IPS DF 19.7 (cell line): ENCODE measurements at regions not wholly inside any gene's neighbourhood (a gene's known extent, or its start where the extent isn't known, plus 50 kb on each side); places are given as distances from the start of the nearest gene placed in this dataset.
"Not testable (repeated sequence)": the region's sequence is repeated elsewhere in the genome, so short reads cannot be mapped to it uniquely, and the experiment has no call there.

ENCODE experiments used
- DNase-seq: peaks from one replicate; pipeline ENCODE4 v3.0.0-alpha.2; 2013; ENCODE audit warnings: low read depth, low spot score

- peak; percentile 9 for DNase-seq
These were observed 970.9 kb downstream of the TBC1D32 start for GRCh38 chr6:120363429-120363828.

DNA sequence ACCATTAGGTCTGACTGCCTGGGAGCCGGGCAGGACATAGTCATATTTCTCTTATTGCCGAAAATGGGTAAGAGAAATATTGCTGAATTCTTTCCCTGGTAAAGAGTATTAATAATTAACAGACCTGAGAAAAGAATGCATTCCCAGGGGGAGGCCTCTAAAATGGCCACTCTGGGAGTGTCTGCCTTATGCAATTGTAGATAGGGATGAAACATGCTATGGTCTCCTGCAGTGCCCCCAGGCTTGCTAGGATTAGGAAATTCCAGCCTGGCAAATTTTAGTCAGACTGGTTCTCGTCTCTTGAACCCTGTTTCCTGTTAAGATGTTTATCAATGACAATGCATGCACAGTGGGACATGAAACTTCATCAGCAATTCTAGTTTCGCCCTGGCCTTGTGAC is 975.7 kb downstream of the TBC1D32 start:
- not testable (repeated sequence) for DNase-seq

DNA sequence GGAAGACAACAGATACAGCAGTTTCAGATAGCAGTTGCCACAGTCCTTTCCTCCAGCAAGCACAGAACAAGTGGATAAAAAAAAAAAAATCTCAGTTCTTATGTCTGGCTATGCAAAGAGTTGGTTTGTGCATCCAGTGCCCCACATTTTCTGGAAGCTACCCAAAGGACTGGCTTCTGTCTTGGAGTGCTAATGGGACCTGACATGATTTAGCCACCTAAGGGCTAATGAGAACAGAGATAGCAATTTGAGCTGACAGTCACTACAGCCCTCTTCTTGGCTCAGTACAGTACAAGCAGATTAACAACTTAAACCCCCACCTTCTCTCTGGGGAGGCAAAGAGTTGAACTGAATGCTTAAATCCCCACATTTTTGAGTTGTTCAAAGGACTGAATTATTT is 976.8 kb downstream of the TBC1D32 start:
- no peak for DNase-seq

DNA sequence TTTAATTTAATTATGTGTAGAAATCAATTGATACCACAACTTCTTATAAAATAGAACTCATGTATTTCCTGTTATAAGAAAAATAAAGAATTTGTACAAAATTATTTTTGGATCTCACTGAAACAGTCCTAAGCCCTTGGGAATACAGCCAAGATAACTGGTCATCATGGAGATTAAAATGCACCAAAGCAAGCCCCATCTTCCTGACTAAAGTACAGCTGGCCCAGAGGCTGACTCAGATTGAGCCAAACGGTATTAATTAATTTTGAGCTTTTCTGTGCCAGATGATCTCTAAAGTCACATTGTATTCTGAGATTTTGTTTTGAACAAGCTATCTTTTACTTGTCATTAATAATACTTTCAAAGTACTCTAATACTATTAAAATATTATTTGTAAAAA is 978.5 kb downstream of the TBC1D32 start:
- DNase-seq: no peak

- DNase-seq: no peak
These were observed 979.7 kb downstream of the TBC1D32 start for GRCh38 chr6:120354452-120355098.

- no peak for DNase-seq
These were observed 981.8 kb downstream of the TBC1D32 start for GRCh38 chr6:120352491-120352890.

GRCh38 chr6:120348926-120349325 is 985.4 kb downstream of the TBC1D32 start:
- DNase-seq: no peak

DNA sequence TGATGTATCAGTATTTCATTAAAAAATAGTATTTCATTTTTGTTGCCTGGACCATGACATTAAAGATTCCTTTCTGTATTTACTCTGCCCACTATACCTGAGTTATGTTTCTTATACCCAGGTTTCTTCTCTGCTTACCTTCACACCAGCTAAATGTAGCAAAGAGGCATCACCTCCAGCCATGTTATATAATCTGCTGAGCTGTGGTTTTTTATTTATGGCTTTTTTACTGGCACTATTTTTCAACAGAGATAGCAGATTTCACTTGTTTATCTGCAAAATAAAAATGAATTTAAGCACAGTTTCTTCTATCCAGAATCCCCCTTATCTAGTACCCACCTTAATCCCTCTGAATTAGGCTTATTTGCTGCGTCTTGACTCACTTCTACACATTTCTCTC is 979.0 kb upstream of the MAN1A1 start:
- DNase-seq: no peak

- DNase-seq: no peak
These were observed 971.1 kb upstream of the MAN1A1 start for GRCh38 chr6:120320481-120321162.

- no peak for DNase-seq
These were observed 954.7 kb upstream of the MAN1A1 start for GRCh38 chr6:120304223-120304622.

- DNase-seq: no peak
These were observed 954.0 kb upstream of the MAN1A1 start for GRCh38 chr6:120303527-120303926.

- no peak for DNase-seq
These were observed 952.5 kb upstream of the MAN1A1 start for GRCh38 chr6:120302041-120302440.

DNA sequence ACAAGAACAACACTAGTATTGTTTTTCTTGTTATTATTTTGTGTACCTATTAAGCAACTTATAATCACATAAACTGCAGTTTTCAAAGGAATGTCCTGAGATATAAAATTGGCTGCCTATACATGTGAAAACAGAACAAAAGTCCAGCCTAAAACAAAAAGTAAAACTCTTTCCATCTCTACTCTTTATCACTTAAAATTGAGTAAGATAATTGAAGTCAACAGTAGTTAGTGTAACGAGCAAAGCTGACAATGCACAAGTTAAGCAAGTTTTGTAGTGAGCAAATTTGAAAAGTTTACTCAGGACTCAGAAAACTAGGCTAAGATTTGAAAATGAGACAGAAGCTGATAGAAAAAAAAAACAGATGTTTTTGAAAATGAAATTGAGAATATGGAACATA is 941.4 kb upstream of the MAN1A1 start:
- no peak for DNase-seq

DNA sequence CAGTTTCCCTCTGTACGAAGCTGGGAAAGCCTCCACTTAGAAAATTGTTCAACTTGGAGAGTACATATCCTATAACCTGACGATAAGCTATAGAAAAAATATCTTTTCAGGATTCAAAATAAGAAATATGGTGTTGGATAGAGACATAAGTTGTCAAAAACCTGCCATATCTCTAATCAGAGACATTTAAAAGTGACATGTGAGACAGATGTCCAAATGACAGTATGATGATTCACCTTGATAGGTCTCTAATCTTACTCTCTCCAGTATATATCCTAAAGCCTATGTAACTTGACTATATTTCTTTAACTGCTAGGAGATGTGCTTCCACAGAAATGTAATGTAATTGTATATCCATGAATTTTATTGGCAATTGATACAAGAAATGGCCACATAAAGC is 932.4 kb upstream of the MAN1A1 start:
- no peak for DNase-seq

DNA sequence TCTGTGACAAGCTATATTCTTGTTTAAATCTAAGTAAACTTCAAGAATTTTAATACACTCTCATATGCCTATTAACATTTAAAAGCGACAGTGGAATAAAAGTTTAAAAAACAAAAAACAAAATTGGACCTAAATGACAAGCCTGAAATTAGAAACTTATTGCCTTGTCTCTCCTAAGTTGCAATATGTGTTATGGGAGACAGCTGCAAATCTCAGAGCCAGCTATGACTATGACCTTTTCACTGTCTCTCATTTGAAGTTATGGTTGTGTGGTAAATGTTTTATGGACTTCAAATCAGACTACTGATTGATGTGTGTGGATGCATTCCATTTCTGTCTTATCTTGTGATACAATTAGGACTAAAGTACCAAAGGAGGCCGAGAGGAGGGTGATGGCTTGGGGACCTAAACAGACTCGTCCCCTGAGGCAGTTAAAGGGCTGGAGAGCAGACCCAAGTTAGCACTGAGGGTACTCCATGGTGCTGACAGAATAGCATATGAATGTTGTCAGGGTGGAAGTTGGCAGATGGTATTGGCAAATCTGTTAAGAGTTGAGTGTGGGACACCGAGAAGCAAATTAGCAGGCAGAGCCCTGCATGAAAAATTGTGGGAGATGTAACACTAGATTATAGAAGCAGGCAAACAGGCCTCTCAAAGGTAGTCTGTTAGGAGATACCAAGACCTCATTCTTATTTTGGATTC is 930.1 kb upstream of the MAN1A1 start:
- DNase-seq: no peak

DNA sequence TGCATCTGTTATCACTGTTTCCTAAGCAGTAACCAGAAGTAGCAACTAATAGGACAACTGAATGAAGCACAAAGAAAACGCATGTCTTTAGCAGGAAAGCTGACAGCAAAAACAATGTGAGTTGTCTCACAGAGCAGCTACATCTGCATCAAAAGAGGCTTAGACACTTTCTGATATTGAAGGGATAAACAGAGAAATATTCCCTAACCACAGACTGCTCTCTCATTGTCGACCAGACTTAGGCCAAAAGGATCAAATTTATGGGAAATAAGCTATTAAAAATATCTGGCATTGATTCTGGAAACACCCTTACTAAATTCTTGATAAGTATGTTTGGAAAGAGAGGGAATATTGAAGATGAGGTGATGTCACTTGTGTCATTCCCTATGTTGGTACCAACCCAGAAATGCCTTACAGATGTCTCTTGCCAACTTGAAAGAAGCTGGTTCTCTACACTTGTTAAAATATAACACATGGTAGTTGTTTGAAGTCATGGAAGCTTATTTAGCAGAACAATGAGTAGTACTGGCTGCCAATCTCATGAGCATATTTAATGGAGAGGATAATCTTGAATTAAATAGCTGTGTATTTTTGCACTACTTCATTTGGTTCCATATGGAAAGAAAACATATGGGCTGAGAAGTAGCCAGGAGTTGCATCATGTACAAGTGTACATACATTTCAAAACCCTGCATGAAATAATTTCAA is 929.3 kb upstream of the MAN1A1 start:
- no peak for DNase-seq

GRCh38 chr6:120274547-120274946 is 925.0 kb upstream of the MAN1A1 start:
- no peak for DNase-seq

- no peak for DNase-seq
These were observed 923.9 kb upstream of the MAN1A1 start for GRCh38 chr6:120273411-120273810.

DNA sequence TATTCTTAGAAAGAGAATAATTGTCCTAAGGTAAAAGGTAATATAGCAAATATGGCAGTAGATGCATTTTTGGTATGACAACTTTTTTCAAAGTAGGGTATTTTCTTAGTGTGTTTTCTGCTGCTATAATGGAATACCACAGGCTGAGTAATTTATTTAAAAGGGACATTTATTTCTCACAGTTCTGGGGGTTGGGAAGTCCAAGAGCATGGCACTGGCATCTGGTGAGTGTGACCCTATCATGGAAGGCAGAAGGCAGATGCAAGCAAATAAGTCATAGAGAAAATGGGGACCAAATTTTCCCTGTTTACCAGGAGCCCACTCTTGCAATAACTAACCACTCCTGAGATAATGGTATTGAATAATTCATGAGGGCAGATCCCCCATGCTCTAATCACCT is 922.5 kb upstream of the MAN1A1 start:
- DNase-seq: no peak

DNA sequence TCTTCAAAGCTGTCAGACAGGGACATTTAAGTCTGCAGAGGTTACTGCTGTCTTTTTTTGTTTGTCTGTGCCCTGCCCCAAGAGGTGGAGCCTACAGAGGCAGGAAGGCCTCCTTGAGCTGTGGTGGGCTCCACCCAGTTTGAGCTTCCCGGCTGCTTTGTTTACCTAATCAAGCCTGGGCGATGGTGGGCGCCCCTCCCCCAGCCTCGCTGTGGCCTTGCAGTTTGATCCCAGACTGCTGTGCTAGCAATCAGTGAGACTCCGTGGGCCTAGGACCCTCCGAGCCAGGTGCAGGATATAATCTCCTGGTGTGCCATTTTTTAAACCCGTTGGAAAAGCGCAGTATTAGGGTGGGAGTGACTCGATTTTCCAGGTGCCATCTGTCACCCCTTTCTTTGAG is 918.7 kb upstream of the MAN1A1 start:
- not testable (repeated sequence) for DNase-seq

- no peak for DNase-seq
These were observed 912.8 kb upstream of the MAN1A1 start for GRCh38 chr6:120262354-120262753.

- DNase-seq: no peak
These were observed 911.1 kb upstream of the MAN1A1 start for GRCh38 chr6:120260636-120261035.
